ENCODE measurements at regions not wholly inside any gene's neighbourhood (a gene's known extent, or its start where the extent isn't known, plus 50 kb on each side); places are given as distances from the start of the nearest gene placed in this dataset.

DNA sequence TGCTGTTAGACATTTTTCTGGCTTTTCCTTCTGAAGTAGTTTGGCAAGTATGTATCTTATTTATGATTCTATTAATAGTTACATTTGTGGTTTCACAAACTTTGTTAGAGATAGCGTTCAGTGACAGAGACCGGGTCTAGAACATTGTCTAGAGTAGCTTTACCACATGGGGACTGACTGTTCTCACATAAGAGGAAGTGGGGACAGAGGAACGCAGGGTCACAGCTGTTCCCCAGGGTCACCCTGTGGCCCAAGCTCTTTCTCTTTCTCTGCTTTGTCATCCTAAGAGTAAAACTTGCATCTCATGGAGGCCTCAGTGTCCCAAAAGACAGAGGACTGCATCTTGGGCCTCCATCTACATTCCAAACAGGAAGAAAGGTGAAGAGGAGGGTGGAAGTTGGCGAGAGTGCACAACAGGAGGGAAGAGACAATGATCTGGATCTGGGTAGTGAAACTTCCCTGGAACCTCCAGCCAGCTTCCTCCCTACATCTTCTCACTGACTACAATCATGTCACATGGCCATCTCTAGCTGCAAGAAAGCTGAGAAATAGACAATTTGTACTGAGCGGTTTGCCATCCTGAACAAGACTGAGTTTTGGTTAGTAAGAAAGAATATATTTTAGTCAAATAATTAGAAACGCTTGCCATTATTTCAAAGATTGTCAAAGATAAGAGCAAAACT is 645.8 kb upstream of the ARID1B start:
- H3K4me1 ChIP-seq (ENCODE audit: insufficient read depth, low read length) = no peaks in the 10 kb centered on the region
- no peaks in the 10 kb centered on the region for H3K36me3 ChIP-seq (ENCODE audit: insufficient read depth, low read length)
- H3K9me3 ChIP-seq (ENCODE audit: control insufficient read depth, insufficient read depth, low read length) = no peaks in the 10 kb centered on the region
- H3K9ac ChIP-seq (ENCODE audit: low read depth, low read length) = no peak overlapping the region

DNA sequence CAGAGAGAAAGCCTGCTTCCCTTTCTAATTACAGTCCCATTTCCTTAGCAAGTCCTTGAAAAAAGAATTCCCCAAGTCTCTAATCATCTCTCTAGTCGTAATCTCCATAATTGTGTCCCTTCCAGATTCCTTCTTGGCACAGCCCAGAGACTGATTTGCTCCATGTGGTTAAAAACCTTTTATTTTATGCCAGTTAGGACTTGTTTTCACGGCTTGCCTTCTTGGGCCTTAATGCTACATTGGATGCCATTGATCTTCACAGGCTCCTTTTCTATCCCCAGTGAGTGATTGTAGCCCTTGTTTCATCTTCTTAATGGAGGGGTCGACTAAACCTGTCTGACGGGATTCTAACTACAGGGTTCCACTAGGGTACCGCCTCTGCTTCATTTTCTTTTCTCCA is 650.6 kb upstream of the ARID1B start:
- H3K4me1 ChIP-seq (ENCODE audit: insufficient read depth, low read length) = no peaks in the 10 kb centered on the region
- H3K9me3 ChIP-seq (ENCODE audit: control insufficient read depth, insufficient read depth, low read length) = no peaks in the 10 kb centered on the region
- H3K9ac ChIP-seq (ENCODE audit: low read depth, low read length) = no peak overlapping the region
- no peaks in the 10 kb centered on the region for H3K36me3 ChIP-seq (ENCODE audit: insufficient read depth, low read length)

DNA sequence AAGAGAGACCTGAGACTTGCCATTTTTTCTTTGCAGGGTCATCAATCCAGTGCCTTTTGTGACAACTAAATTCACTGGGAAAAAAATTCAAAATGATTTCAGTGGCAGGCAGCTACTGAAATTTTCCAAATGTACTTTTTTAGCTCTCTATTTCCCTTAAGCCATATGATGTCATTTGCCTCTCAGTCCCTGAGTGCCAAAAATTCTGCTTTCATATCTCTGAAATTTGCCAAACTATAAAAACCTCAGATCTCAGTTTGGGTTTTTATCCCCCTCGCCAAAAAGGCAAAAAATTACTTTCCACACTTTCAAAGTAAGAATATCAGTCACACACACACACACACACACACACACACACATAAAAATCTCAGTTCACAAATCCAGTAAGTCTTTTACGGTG is 651.3 kb upstream of the ARID1B start:
- Histone ChIP-seq H3K9ac (ENCODE audit: low read depth, low read length) (no peak overlapping the region), H3K36me3 (ENCODE audit: insufficient read depth, low read length) (no peaks in the 10 kb centered on the region), H3K9me3 (ENCODE audit: control insufficient read depth, insufficient read depth, low read length) (no peaks in the 10 kb centered on the region), H3K4me1 (ENCODE audit: insufficient read depth, low read length) (no peaks in the 10 kb centered on the region)

DNA sequence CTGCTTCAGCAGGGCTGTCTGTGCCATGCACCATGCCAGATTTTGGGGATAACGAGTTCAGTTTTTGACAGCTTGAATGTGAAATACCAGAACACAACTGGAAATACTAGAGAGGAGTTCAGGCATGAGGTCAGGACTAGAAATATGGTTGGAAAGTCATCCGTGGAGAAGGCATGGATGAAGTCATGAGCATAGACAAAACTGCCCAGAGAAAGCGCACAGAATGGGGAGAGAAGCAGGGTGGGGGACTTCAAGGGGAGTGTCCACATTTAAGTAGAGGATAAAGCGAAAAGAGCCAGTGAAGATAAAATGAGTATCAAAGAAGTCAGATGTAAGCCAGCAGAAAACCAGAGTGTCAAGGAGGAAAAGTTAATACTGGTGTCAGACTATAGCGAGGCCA is 653.4 kb upstream of the ARID1B start:
- Histone ChIP-seq H3K4me1 (ENCODE audit: insufficient read depth, low read length) (no peaks in the 10 kb centered on the region), H3K9me3 (ENCODE audit: control insufficient read depth, insufficient read depth, low read length) (no peaks in the 10 kb centered on the region), H3K36me3 (ENCODE audit: insufficient read depth, low read length) (no peaks in the 10 kb centered on the region), H3K9ac (ENCODE audit: low read depth, low read length) (no peak overlapping the region)

DNA sequence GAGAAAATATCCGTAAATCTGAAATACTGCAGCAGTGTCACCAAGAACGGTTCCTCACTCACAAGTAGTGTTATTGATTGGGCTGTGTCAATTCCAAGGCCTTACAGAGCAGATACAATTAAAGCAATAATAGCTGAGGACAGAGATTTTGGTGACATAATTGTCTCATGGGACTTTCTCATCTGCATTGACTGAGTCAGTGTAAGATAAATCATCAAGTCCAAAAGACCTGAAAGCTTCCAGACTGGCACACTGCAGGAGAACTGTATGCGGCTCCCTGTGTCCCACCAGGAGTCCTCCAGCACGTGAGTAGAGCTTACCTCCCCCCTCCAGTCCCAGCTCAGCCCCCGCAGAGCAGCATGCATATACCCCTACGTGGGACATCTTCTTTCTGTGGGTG is 655.2 kb upstream of the ARID1B start:
- H3K4me1 ChIP-seq (ENCODE audit: insufficient read depth, low read length) = no peaks in the 10 kb centered on the region
- H3K9me3 ChIP-seq (ENCODE audit: control insufficient read depth, insufficient read depth, low read length) = no peaks in the 10 kb centered on the region
- no peak overlapping the region for H3K9ac ChIP-seq (ENCODE audit: low read depth, low read length)
- no peaks in the 10 kb centered on the region for H3K36me3 ChIP-seq (ENCODE audit: insufficient read depth, low read length)

DNA sequence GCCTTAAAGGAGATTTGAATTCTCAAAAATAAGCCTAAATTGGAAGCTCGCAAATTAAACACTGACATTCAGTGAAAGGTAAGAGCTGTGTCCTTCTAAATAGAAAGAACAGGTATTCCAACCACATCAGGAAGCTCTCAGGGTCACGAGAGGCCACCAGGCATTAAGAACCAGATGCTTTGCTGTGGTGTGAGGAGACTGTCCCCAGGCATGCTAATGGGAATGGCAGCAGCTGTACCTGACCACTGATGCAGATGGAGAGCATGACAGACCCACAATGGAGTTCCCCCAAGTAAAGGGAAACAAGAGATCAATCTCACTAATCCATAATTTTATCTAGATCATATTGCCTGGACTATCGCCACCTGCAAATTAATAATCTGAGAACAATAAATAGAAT is 658.9 kb upstream of the NOX3 start:
- H3K4me1 ChIP-seq (ENCODE audit: insufficient read depth, low read length) = no peaks in the 10 kb centered on the region
- H3K36me3 ChIP-seq (ENCODE audit: insufficient read depth, low read length) = no peaks in the 10 kb centered on the region
- H3K9ac ChIP-seq (ENCODE audit: low read depth, low read length) = no peak overlapping the region
- no peaks in the 10 kb centered on the region for H3K9me3 ChIP-seq (ENCODE audit: control insufficient read depth, insufficient read depth, low read length)

DNA sequence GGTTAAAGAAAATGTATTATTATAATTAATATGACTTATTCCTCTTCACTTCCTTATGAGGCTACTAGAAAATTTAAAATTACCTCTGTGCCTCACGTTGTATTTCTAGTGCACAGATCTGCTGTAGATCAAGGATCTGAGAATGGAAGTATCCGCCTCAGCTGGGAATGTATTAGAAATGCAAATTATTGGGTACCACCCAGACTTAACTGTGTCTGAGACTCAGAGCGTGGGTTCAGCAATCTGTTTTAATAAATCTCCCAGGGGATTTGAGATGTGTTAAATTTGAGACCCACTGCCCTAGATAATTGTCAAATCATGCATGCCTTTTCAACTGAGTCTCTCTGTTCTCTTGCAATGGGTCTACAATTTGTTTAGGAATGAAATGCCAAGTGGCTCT is 658.0 kb upstream of the NOX3 start:
- Histone ChIP-seq H3K9me3 (ENCODE audit: control insufficient read depth, insufficient read depth, low read length) (no peaks in the 10 kb centered on the region), H3K4me1 (ENCODE audit: insufficient read depth, low read length) (no peaks in the 10 kb centered on the region), H3K9ac (ENCODE audit: low read depth, low read length) (no peak overlapping the region), H3K36me3 (ENCODE audit: insufficient read depth, low read length) (no peaks in the 10 kb centered on the region)

DNA sequence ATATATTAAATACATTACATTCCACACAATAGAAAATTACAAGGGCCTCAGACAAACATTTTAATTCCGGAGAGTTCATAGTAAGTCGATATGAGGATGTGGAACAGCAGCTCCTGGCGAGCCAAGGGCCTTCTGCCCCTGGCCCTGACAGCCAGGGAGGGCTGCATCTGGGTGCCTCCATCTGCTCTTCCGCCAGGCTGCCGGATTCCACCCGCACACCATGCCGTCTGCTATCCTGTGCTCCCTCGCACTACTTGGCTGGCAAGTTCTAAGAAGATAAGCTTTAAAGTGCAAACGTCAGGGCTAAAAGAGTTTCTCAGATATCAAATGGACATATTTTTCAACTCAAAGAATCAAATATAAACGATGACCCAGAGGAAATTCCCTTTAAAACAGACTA is 656.3 kb upstream of the NOX3 start:
- Histone ChIP-seq H3K36me3 (ENCODE audit: insufficient read depth, low read length) (no peaks in the 10 kb centered on the region), H3K9ac (ENCODE audit: low read depth, low read length) (no peak overlapping the region), H3K9me3 (ENCODE audit: control insufficient read depth, insufficient read depth, low read length) (no peaks in the 10 kb centered on the region), H3K4me1 (ENCODE audit: insufficient read depth, low read length) (no peaks in the 10 kb centered on the region)

DNA sequence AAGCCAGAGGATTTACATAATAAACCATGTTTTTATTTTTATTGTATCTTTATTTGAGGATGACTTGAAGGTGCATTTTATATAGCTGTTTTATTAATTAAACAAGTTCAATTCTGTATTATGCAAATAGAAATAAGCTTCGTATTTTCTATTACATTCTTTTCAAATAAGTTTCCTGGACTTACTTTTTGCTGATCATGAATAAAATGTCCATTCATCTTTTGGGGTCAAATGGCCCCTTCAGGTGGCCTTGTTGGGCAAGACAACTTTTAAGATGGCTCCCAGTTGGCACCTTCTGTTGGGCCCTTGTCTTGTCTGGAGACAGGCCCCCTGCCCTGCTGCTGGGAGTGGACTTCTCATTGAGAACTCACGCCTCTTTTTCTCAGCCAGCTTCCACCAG is 654.6 kb upstream of the NOX3 start:
- H3K9ac ChIP-seq (ENCODE audit: low read depth, low read length) = no peak overlapping the region
- no peaks in the 10 kb centered on the region for H3K9me3 ChIP-seq (ENCODE audit: control insufficient read depth, insufficient read depth, low read length)
- no peaks in the 10 kb centered on the region for H3K4me1 ChIP-seq (ENCODE audit: insufficient read depth, low read length)
- no peaks in the 10 kb centered on the region for H3K36me3 ChIP-seq (ENCODE audit: insufficient read depth, low read length)

DNA sequence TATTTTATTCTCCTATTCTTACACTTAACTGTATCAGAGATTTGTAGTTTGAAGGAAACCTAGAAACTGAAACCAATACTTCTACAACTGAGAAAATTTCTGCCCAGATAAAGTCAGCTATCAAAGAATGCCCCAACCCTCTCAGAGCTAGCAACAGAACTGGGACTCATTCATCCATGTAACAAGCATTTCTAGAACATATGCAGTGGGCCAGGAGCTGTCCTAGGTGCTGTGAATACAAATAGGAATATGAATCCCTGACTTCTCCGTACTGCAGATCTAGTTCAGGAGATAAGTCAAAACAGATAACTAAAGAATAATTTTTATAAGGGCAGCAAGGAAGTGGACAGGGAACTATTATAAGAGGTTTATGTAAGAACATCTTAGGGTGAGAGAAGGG is 654.1 kb upstream of the NOX3 start:
- no peaks in the 10 kb centered on the region for H3K4me1 ChIP-seq (ENCODE audit: insufficient read depth, low read length)
- no peaks in the 10 kb centered on the region for H3K9me3 ChIP-seq (ENCODE audit: control insufficient read depth, insufficient read depth, low read length)
- no peak overlapping the region for H3K9ac ChIP-seq (ENCODE audit: low read depth, low read length)
- no peaks in the 10 kb centered on the region for H3K36me3 ChIP-seq (ENCODE audit: insufficient read depth, low read length)

DNA sequence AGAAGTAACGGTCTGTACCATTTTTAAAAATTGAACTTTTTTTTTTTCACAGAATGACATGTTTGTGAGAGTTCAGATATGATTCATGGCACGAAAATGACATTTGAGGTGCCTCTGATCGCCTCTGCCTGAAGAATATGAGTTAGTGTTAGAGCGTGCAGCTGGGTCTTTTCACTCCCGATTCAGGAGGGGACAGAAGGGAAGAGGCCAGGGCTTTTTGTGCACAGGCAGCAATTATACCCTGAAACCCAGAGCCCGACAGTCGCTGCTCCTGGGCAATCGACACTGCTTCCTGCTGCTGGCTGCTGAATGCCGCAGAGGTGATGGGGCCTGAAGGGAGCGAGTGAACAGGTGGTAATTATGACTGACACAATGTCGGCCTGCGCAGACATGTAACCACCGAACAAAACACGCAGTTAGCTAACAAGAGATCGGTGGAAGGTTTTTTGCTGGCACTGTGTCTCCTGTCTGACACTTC is 652.0 kb upstream of the NOX3 start:
- no peaks in the 10 kb centered on the region for H3K9me3 ChIP-seq (ENCODE audit: control insufficient read depth, insufficient read depth, low read length)
- no peak overlapping the region for H3K9ac ChIP-seq (ENCODE audit: low read depth, low read length)
- H3K36me3 ChIP-seq (ENCODE audit: insufficient read depth, low read length) = no peaks in the 10 kb centered on the region
- H3K4me1 ChIP-seq (ENCODE audit: insufficient read depth, low read length) = no peaks in the 10 kb centered on the region

DNA sequence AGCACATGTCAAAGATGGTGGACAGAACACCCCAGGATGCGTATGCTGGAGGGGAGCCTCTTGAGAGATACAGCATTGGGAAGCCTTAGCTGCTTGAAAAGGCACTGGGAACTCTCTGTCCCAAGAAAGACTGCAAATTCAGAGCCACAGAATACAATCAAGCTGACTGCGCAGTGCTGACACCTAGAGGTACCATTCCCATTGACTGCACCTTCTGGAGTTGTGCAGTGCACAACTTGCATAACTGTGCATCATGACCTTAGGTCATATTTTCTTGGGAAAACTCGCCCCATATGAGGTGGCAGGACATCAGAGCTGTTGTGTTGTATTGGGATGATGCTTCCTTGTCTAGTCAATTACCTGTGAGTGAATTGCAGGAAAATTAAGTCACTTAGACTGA is 646.5 kb upstream of the NOX3 start:
- no peak overlapping the region for H3K9ac ChIP-seq (ENCODE audit: low read depth, low read length)
- H3K4me1 ChIP-seq (ENCODE audit: insufficient read depth, low read length) = no peaks in the 10 kb centered on the region
- H3K9me3 ChIP-seq (ENCODE audit: control insufficient read depth, insufficient read depth, low read length) = no peaks in the 10 kb centered on the region
- H3K36me3 ChIP-seq (ENCODE audit: insufficient read depth, low read length) = no peaks in the 10 kb centered on the region

DNA sequence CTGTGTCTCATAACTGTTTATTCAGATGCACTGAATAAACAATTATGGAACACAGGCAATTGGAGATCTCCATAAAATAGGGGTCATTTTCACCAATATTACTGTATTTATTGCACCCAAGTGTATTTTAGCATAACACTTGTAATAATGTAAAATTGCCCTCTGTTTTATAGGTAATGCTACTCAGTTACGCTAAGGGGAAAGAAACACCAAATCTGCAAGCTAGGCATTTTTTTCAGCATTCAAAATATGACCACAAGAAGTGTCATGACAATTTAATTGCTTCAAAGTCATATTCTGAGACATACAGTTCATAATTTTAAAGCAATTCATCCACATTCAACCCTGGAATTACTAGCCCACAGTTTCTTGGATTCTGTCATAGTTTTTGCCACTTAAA is 643.2 kb upstream of the NOX3 start:
- no peaks in the 10 kb centered on the region for H3K4me1 ChIP-seq (ENCODE audit: insufficient read depth, low read length)
- no peak overlapping the region for H3K9ac ChIP-seq (ENCODE audit: low read depth, low read length)

DNA sequence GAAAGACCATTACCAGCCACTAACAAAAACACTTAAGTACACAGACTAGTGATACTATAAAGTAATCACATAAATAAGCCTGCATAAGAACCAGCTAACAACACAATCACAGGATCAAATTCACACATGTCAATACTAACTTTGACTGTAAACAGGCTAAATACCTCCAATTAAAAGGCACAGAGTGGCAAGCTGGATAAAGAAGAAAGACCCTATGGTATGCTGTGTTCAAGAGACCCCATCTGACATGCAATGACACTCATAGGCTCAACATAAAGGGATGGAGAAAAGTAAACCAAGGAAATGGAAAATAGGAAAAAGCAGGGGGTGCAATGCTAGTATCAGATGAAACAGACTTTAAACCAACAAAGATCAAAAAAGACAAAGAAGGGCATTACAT is 631.8 kb upstream of the NOX3 start:
- no peaks in the 10 kb centered on the region for H3K36me3 ChIP-seq (ENCODE audit: insufficient read depth, low read length)
- H3K9me3 ChIP-seq (ENCODE audit: control insufficient read depth, insufficient read depth, low read length) = no peaks in the 10 kb centered on the region
- no peaks in the 10 kb centered on the region for H3K4me1 ChIP-seq (ENCODE audit: insufficient read depth, low read length)
- no peak overlapping the region for H3K9ac ChIP-seq (ENCODE audit: low read depth, low read length)

More for the DNA sequence above, 643.2 kb upstream of the NOX3 start:
- Histone ChIP-seq H3K36me3 (ENCODE audit: insufficient read depth, low read length) (no peaks in the 10 kb centered on the region), H3K9me3 (ENCODE audit: control insufficient read depth, insufficient read depth, low read length) (no peaks in the 10 kb centered on the region)

DNA sequence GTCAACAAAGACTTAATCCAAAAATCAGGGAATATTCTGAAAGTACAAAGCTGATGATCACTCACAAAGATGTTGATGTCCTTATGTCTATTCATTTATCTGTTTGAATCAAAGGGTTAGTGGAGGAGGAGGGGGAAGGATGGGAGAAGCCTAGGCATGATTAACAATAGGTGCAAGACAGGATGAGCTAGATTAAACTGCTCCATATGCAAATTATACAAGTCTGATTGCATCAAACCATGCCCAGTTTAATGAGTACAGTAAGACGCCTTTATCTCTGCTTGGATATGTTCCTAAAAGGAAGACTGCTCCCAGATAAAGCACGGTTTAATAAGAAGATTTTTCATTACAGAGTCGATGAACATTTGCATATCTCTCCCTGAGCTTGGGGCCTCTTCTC is 626.4 kb upstream of the NOX3 start:
- Histone ChIP-seq H3K4me1 (ENCODE audit: insufficient read depth, low read length) (no peaks in the 10 kb centered on the region), H3K36me3 (ENCODE audit: insufficient read depth, low read length) (no peaks in the 10 kb centered on the region), H3K9ac (ENCODE audit: low read depth, low read length) (no peak overlapping the region), H3K9me3 (ENCODE audit: control insufficient read depth, insufficient read depth, low read length) (no peaks in the 10 kb centered on the region)

DNA sequence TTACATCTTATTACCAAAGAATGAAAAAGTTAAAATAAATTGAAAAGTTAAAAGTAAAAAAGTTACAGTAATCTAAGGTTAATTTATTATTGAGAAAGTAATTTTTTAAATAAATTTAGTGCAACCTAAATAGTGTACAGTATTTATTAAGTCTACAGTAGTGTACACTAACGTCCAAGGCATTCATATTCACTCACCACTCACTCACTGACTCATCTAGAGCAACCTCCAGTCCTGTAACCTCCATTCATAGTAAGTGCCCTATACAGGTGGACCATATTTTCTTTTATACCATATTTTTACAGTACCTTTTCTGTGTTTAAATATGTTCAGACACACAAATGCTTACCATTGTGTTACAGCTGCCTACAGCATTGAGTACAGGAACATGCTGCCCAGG is 624.7 kb upstream of the NOX3 start:
- H3K9me3 ChIP-seq (ENCODE audit: control insufficient read depth, insufficient read depth, low read length) = no peaks in the 10 kb centered on the region
- H3K36me3 ChIP-seq (ENCODE audit: insufficient read depth, low read length) = no peaks in the 10 kb centered on the region
- H3K4me1 ChIP-seq (ENCODE audit: insufficient read depth, low read length) = no peaks in the 10 kb centered on the region
- no peak overlapping the region for H3K9ac ChIP-seq (ENCODE audit: low read depth, low read length)

All from ES-I3 (cell line).